NCI-H1048 (cell line): ENCODE measurements at regions not wholly inside any gene's neighbourhood (a gene's known extent, or its start where the extent isn't known, plus 50 kb on each side); places are given as distances from the start of the nearest gene placed in this dataset.

Source experiments
- DNase-seq: peaks from one replicate; lab custom pipeline; 2025; lab: John Stamatoyannopoulos, UW

GRCh38 chr14:26204366-26204727 is 393.5 kb downstream of the NOVA1 start:
- no peak for DNase-seq

GRCh38 chr14:26200687-26201086 is 397.1 kb downstream of the NOVA1 start:
- DNase-seq = no peak

- DNase-seq = no peak
These were observed 398.1 kb downstream of the NOVA1 start for GRCh38 chr14:26199590-26200370.

GRCh38 chr14:26199096-26199495 is 398.7 kb downstream of the NOVA1 start:
- no peak for DNase-seq

GRCh38 chr14:26194816-26195215 is 403.0 kb downstream of the NOVA1 start:
- no peak for DNase-seq

GRCh38 chr14:26191671-26192070 is 406.2 kb downstream of the NOVA1 start:
- DNase-seq = no peak

GRCh38 chr14:26191123-26191522 is 406.7 kb downstream of the NOVA1 start:
- DNase-seq = no peak

- DNase-seq = no peak
These were observed 407.2 kb downstream of the NOVA1 start for GRCh38 chr14:26190646-26191045.

GRCh38 chr14:26187996-26188620 is 409.7 kb downstream of the NOVA1 start:
- DNase-seq = no peak

- no peak for DNase-seq
These were observed 417.6 kb downstream of the NOVA1 start for GRCh38 chr14:26180221-26180620.

GRCh38 chr14:26175658-26176057 is 422.2 kb downstream of the NOVA1 start:
- no peak for DNase-seq

- no peak for DNase-seq
These were observed 423.4 kb downstream of the NOVA1 start for GRCh38 chr14:26174395-26174794.

- no peak for DNase-seq
These were observed 424.2 kb downstream of the NOVA1 start for GRCh38 chr14:26173581-26174110.

GRCh38 chr14:26172396-26172795 is 425.4 kb downstream of the NOVA1 start:
- DNase-seq = no peak

GRCh38 chr14:26170885-26171284 is 426.9 kb downstream of the NOVA1 start:
- DNase-seq = no peak

GRCh38 chr14:26163761-26164160 is 434.1 kb downstream of the NOVA1 start:
- peak; percentile 24 for DNase-seq

GRCh38 chr14:26157517-26157916 is 440.3 kb downstream of the NOVA1 start:
- DNase-seq = no peak

- no peak for DNase-seq
These were observed 454.8 kb downstream of the NOVA1 start for GRCh38 chr14:26143057-26143456.

- no peak for DNase-seq
These were observed 458.9 kb downstream of the NOVA1 start for GRCh38 chr14:26138764-26139445.

GRCh38 chr14:26137161-26137560 is 460.7 kb downstream of the NOVA1 start:
- no peak for DNase-seq

GRCh38 chr14:26132061-26132645 is 465.7 kb downstream of the NOVA1 start:
- DNase-seq = no peak

- DNase-seq = no peak
These were observed 467.1 kb downstream of the NOVA1 start for GRCh38 chr14:26130690-26131089.
